ENCODE measurements at regions not wholly inside any gene's neighbourhood (a gene's known extent, or its start where the extent isn't known, plus 50 kb on each side); places are given as distances from the start of the nearest gene placed in this dataset.

DNA sequence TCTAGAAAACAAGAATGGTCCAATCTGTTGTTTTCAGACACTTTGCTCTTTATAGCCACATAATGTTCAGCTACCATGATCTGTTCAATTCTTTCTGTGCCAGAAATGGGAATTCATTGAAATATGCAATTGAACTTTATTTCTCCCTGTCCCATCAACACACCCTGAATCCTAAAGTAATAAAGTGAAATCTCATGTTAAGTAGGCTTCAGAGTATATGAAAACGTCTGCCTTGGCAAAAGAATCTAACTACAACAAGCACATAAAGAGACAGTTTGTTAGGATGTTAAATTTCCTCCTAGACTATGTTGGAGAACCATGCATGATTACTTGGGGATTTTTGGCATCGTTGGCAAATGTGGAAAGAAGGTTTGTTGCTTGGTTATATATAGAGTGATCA, 722.7 kb downstream of the XPNPEP1 start:
- H3K27ac Mint-ChIP-seq, result no peak overlapping the region
- no peaks in the 10 kb centered on the region for H4K20me1 ChIP-seq (ENCODE audit: control insufficient read depth, insufficient read depth, insufficient read length)
- no peak overlapping the region for H4K91ac ChIP-seq (ENCODE audit: insufficient read length, low read depth, low read length)
- H3K36me3 Mint-ChIP-seq (ENCODE audit: insufficient read depth in 1 of 3, low read depth in 3 of 3), result peaks cover 0 to 9% (median 0%) of the 10 kb centered on the region in 3 experiments; a peak in 2 of 7 replicates
- no peaks in the 10 kb centered on the region for H3K27me3 ChIP-seq (ENCODE audit: insufficient read depth, low read length)
- no peaks in the 10 kb centered on the region; the same call in 1 of the 2 replicates for H3K27me3 Mint-ChIP-seq (ENCODE audit: low read depth)
- no peak overlapping the region for H3K23ac ChIP-seq (ENCODE audit: insufficient read length, low read depth, low read length)
- no peak overlapping the region for H4K8ac ChIP-seq (replicated peaks; ENCODE audit: insufficient read length, low read depth, low read length)
- H2BK12ac ChIP-seq (ENCODE audit: insufficient read length, low read depth, low read length), result no peak overlapping the region
- H3K27ac ChIP-seq (ENCODE audit: insufficient read length, low read depth, low read length), result no peak overlapping the region
- no peak overlapping the region for H2BK5ac ChIP-seq (ENCODE audit: insufficient read length, low read length)
- no peaks in the 10 kb centered on the region for H3K4me1 ChIP-seq (ENCODE audit: insufficient read depth, low read length)
- no peak overlapping the region for H3K14ac ChIP-seq (ENCODE audit: insufficient read depth, low read length)
- no peak overlapping the region for H2BK15ac ChIP-seq (ENCODE audit: low read depth, low read length)
- no peaks in the 10 kb centered on the region for H3K4me1 Mint-ChIP-seq
- H2AFZ ChIP-seq (ENCODE audit: low read length), result no peak overlapping the region
- H3T11ph ChIP-seq (ENCODE audit: low read length), result no peak overlapping the region
- no peak overlapping the region for H3K56ac ChIP-seq (ENCODE audit: insufficient read length, low read depth, low read length)
- no peak overlapping the region for H3K4me2 ChIP-seq (ENCODE audit: insufficient read depth, insufficient read length, low read length)
- H3K79me1 ChIP-seq (ENCODE audit: insufficient read depth, low read depth, low read length, poor library complexity, severe bottlenecking), result no peaks in the 10 kb centered on the region
- H3K9me3 Mint-ChIP-seq, result peaks cover 6 to 12% of the 10 kb centered on the region in 2 experiments; a peak in 4 of 5 replicates
- no peak overlapping the region for H3K4me3 Mint-ChIP-seq
- H3K79me2 ChIP-seq (ENCODE audit: insufficient read depth, low read length), result no peaks in the 10 kb centered on the region
- no peak overlapping the region for H2AK5ac ChIP-seq (ENCODE audit: insufficient read length, low read length)
- H3K9me3 ChIP-seq (ENCODE audit: control insufficient read depth, low read depth, low read length), result no peaks in the 10 kb centered on the region
- H3K4ac ChIP-seq (ENCODE audit: low read depth, low read length), result no peak overlapping the region
- H2BK120ac ChIP-seq (ENCODE audit: low read depth, low read length, poor library complexity, severe bottlenecking), result no peak overlapping the region
- H3K9ac ChIP-seq (ENCODE audit: extremely low read depth, insufficient read length, low read length), result no peak overlapping the region
- DNase-seq, result no peak
- H2BK20ac ChIP-seq (ENCODE audit: low read depth, low read length, poor library complexity, severe bottlenecking), result no peak overlapping the region
- no peak overlapping the region for H4K5ac ChIP-seq (ENCODE audit: insufficient read length, low read depth, low read length)
- no peaks in the 10 kb centered on the region for H3K23me2 ChIP-seq (ENCODE audit: insufficient read length, low read depth, low read length, poor library complexity, severe bottlenecking)
- no CpG with 5 or more reads among the region's 2 CpGs for WGBS (ENCODE audit: extremely low coverage, insufficient read length, low lambda C conversion rate)
- no peak for TF ChIP-seq CTCF (conservative IDR thresholded peaks at IDR 0.05)
- no peak overlapping the region for H3K18ac ChIP-seq (ENCODE audit: insufficient read length, low read depth, low read length)

Data from H9 (cell line).